Testis (tissue), 2 donors: ENCODE measurements at regions not wholly inside any gene's neighbourhood (a gene's known extent, or its start where the extent isn't known, plus 50 kb on each side); places are given as distances from the start of the nearest gene placed in this dataset.
"Not testable (repeated sequence)": the region's sequence is repeated elsewhere in the genome, so short reads cannot be mapped to it uniquely, and the experiment has no call there.

Source experiments
- DNase-seq: peaks from one replicate; pipeline ENCODE4 v3.0.0-alpha.2; 2019
- H3K27ac ChIP-seq, 2 donors: fragments of 200-600 bp; sonication (generic); one replicate each; pipeline ENCODE4 v1.5.1; 2019
- H3K27me3 ChIP-seq: fragments of 200-600 bp; sonication (generic); one replicate; pipeline ENCODE4 v1.5.1; 2019
- H3K36me3 ChIP-seq: fragments of 200-600 bp; sonication (generic); one replicate; pipeline ENCODE4 v1.5.1; 2017; ENCODE audit warnings: low read depth; ENCODE audit errors: missing control alignments
- H3K4me1 ChIP-seq: fragments of 200-600 bp; sonication (generic); one replicate; pipeline ENCODE4 v1.5.1; 2019
- H3K4me3 ChIP-seq, 2 donors: fragments of 200-600 bp; sonication (generic); one replicate each; pipeline ENCODE4 v1.5.1; 2017 to 2019
- H3K9me3 ChIP-seq: fragments of 200-600 bp; sonication (generic); one replicate; pipeline ENCODE4 v1.5.1; 2017
- CTCF ChIP-seq, 3 experiments: fragments of 450-650 bp in 2 of 3; fragments of 200-600 bp in 1 of 3; sonication (generic) in 1 of 3; IDR thresholded peaks; one replicate each; pipeline ENCODE4 v1.5.1; 2016 to 2019; ENCODE audit warnings: antibody characterized with exemption in 3 of 3, mild to moderate bottlenecking in 2 of 3, moderate library complexity in 1 of 3
- POLR2A ChIP-seq: fragments of 450-650 bp; IDR thresholded peaks from one replicate; pipeline ENCODE4 v1.6.1; 2017; ENCODE audit warnings: antibody characterized with exemption, mild to moderate bottlenecking, moderate library complexity
- WGBS, 2 donors: methylation state at CpG; one replicate each; pipeline ENCODE4 v1.1.5; 2018; 5-methylcytosine and 5-hydroxymethylcytosine counted together
- intact Hi-C: fragments of 100-400 bp; cut with DNase I; formaldehyde crosslinking; loops from one replicate; pipeline ENCODE4 v1.15.1; 2023; ENCODE audit warnings: low total_unique reads

DNA sequence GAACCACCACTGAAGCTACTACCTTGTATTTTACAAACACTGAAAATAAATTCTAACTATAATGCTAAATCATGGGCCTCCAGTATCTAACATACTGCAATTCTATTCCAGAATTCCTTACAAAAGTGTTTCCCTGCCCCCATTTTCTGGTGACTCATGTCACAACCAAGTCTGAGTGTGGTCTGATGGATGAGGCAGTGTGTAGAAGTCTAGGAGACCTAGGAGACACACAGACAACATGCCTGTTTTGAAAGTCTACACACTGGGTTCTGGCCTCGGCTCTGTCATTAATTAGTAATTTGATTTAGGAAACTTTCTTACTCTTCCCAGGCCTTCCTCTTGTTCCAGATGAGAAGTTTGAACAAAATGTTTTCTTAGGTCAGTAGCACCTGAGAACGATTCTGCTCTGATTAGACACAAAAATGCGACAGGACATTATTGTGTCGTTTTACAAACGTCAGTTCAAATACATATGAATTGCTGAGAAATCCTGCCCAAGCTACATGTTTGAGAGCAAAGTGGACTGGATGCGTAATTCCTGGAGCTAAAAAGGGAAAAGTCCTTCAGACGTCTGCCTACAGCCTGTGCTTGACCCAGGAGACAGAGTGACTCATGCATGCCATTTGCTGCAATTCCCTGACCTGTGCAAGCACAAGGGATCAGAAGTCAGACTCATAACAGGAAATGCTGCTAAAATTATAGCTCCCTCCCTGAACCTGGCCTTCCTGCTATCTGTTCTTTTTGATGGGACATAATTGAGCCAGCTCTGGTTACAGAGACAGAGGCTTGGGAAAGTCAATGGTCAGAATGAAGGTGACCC, 494.4 kb downstream of the SOX11 start:
- H3K4me3 ChIP-seq, result no peak overlapping the region
- no peaks in the 10 kb centered on the region for H3K27me3 ChIP-seq
- WGBS, 2 donors, result 60 to 71% methylated on average over 7 of the region's 7 CpGs
- TF ChIP-seq CTCF (IDR thresholded peaks at IDR 0.05) (no peak), POLR2A (no peak)
- H3K9me3 ChIP-seq, result no peaks in the 10 kb centered on the region
- intact Hi-C loops, result no loop called here
- no peak overlapping the region for H3K27ac ChIP-seq
- DNase-seq, result no peak
- no peaks in the 10 kb centered on the region for H3K4me1 ChIP-seq
- no peaks in the 10 kb centered on the region for H3K36me3 ChIP-seq

DNA sequence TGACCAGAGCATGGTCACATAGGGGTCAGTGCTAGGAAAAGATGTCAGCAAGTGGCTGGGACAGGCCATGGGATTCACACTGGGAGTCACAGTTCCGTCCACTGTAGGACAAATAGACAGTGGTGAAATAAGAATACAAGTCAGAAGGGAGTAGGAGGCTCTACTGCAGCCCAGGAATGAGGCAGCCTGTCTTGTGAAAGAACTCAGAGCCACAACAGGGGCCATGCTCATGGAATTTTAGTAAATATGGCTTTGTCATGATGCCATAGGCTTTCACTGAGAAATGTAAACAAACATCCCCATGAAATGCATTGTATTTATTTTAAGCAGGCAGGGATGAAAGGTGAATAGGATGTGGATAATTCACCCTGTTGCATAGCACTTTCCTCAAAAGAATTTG, 504.3 kb downstream of the SOX11 start:
- 93% methylated on average over 1 of the region's 1 CpG for WGBS, 2 donors
- Histone ChIP-seq H3K36me3 (no peaks in the 10 kb centered on the region), H3K27me3 (no peaks in the 10 kb centered on the region), H3K9me3 (no peaks in the 10 kb centered on the region), H3K4me1 (no peaks in the 10 kb centered on the region), H3K4me3 (no peak overlapping the region), H3K27ac (no peak overlapping the region)
- intact Hi-C loops, result no loop called here
- no peak for DNase-seq
- TF ChIP-seq POLR2A (no peak), CTCF (IDR thresholded peaks at IDR 0.05) (no peak)

- 86 to 92% methylated on average over 6 of the region's 6 CpGs for WGBS, 2 donors
- H3K4me1 ChIP-seq, H3K36me3 ChIP-seq, intact Hi-C loops, H3K27ac ChIP-seq, H3K4me3 ChIP-seq, H3K9me3 ChIP-seq, DNase-seq, H3K27me3 ChIP-seq: not testable (repeated sequence)
Measured at GRCh38 chr2:6198370-6198919, 506.3 kb downstream of the SOX11 start.

GRCh38 chr2:6202756-6203155, 510.6 kb downstream of the SOX11 start:
- H3K27me3 ChIP-seq, result no peaks in the 10 kb centered on the region
- TF ChIP-seq CTCF (IDR thresholded peaks at IDR 0.05) (no peak), POLR2A (no peak)
- 73 to 81% methylated on average over 5 of the region's 5 CpGs for WGBS, 2 donors

GRCh38 chr2:6203291-6203959, 511.2 kb downstream of the SOX11 start:
- Histone ChIP-seq H3K4me1 (no peaks in the 10 kb centered on the region), H3K27me3 (no peaks in the 10 kb centered on the region), H3K36me3 (no peaks in the 10 kb centered on the region), H3K4me3 (no peak overlapping the region), H3K9me3 (no peaks in the 10 kb centered on the region), H3K27ac (no peak overlapping the region)
- intact Hi-C loops, result no loop called here
- TF ChIP-seq POLR2A (no peak), CTCF (IDR thresholded peaks at IDR 0.05) (no peak)
- 87 to 91% methylated on average over 5 of the region's 5 CpGs for WGBS, 2 donors
- DNase-seq, result no peak

More at GRCh38 chr2:6202756-6203155, 510.6 kb downstream of the SOX11 start:
- Histone ChIP-seq H3K4me1 (no peaks in the 10 kb centered on the region), H3K4me3 (no peak overlapping the region), H3K36me3 (no peaks in the 10 kb centered on the region), H3K27ac (no peak overlapping the region), H3K9me3 (no peaks in the 10 kb centered on the region)
- DNase-seq, result no peak
- intact Hi-C loops, result no loop called here
